Stimulated activated CD4-positive, alpha-beta T cell treated with anti-CD3 and anti-CD28 coated beads, Interleukin-4, amount 100 ng/mL, for 24 hours (primary cell): ENCODE measurements at regions not wholly inside any gene's neighbourhood (a gene's known extent, or its start where the extent isn't known, plus 50 kb on each side); places are given as distances from the start of the nearest gene placed in this dataset.
A peak's percentile ranks its signal among the peaks of the same experiment; 100 is the strongest.

Experiments used
- DNase-seq: peaks from one replicate; pipeline ENCODE4 v3.0.0-alpha.2; 2020

GRCh38 chr4:111633663-111634266, 511.5 kb upstream of the FAM241A start:
- no peak for DNase-seq

DNA sequence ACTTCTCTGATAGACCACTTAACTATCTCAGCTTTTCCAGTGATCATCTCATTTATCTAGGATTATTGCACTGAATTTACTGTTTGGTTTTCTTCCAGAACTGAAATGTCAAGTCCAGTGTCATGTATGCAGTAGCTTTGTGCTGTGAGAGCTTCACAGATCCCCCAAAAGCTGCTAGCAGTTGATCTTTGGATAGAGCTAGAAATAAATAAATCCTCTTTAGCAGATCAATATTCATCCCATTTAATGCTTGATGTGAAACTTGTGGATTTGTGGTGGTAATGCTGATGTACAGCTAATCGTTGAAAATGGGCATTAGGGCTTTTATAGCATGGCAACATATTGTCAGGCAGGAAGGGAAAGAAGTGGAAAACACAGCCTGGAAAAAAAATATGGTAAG, 509.6 kb upstream of the FAM241A start:
- DNase-seq, result no peak

DNA sequence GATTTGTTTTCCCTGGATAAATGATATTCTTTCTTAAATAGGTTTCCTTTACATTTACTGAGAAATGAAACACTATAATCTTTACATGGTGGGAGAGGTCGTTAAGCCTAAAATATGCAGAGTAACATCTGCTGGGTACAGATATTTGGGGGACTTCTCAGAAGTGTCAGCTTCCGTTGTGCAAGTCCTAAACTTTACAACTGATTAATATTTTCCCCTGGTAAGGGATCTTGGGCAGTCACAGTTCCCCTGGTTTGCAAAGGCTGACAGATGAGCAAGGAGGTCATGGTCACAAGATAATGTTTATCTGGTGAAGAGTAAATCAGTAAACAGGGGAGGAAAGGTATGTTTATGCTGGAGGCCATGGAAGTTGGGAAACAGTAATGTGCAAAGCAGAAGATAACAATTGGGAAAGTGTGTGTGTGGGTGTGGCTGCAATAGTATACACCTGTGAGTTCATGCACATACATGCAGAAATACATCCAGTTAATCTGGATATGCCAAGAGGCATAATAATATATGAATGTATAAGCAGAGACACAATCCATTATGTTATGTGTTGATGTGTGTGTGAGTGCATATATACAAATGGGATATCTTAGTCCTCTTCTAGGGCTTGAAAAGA, 508.2 kb upstream of the FAM241A start:
- no peak for DNase-seq

DNA sequence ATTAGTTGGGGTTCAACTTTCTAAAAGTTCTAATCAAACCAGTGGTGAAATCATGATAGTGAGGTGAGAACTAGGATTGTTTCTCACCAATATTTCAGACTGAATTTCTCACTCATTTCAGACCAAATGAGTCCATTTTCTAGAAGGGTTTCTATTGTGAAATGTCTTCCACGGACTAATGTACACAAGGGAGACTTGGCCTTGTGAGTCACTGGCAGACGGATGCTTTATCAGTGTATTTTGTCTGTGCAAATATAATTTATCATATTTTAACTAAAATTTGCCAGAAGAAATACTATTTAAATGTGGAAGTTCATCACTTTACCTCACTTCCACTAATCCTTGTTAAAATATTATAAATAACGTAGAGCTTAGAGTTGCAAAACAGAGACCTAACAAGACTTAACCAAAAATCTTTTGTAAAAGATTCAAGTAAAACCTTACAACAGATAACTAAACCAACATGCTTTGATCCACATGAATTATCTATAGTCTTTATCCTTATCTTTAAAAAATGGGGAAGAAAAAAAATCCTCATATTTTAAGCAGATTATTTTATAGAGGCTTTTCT, 506.0 kb upstream of the FAM241A start:
- DNase-seq, result no peak

- DNase-seq, result no peak
Measured at GRCh38 chr4:111639876-111640275, 505.4 kb upstream of the FAM241A start.

- peak; percentile 4 for DNase-seq
Measured at GRCh38 chr4:111641813-111642579, 503.3 kb upstream of the FAM241A start.

DNA sequence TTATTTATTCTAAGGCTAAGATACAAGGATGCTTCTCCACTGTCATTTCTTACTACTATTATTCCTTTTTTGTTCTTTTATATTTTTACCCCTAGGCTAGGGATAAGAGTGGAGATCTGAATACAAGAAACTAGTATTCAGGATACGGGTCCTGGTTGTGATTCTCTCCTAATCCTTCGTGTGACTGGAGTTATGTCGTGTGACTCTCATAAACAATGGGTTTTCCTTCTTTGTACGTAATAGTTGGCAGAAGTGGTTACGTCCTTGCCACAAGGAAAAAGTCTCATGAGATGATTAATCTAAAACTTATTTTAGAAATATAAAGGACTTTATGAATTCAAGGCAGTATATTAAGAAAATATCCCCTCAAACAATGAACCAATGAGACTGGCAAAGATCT, 497.2 kb upstream of the FAM241A start:
- DNase-seq, result no peak

DNA sequence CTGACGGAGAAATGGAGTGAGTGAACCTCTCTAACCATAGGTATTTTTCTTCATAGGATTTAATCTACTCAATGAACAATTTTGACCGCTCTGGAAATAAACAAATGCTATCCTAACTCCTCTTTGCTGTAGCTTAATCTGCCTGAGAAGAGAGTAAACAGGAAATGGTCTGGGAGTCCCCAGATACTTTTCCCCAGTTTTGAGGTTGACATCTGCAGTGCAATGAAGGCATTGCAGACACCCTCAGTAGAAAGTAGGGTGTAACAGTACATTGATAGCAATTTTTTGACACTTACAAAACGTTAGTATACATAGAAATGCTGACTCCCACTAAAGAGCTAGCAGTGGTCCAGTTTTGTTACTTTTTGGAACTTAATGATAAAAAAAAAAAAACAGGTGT, 495.9 kb upstream of the FAM241A start:
- no peak for DNase-seq

- no peak for DNase-seq
Measured at GRCh38 chr4:111650146-111650545, 495.1 kb upstream of the FAM241A start.

DNA sequence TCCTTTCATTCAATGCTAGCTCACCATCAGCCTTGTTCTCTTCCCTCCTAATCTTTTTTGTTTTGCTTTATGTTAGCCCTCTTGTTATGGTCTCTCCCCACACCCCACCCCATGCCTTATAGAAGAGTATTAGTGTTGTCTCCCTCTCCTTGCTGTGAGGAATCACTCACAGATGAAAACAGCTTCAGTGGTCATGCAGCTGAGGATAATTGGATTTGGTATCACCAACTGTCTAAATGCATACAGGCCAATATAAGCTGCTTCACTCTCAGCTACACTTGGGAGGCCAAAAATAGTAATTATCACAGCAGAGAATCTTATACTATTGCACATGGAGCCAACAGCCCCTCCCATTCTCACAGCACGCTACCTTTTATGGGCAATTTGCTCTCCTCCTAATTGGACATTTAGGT, 494.6 kb upstream of the FAM241A start:
- no peak for DNase-seq

- DNase-seq, result no peak
Measured at GRCh38 chr4:111652236-111652635, 493.0 kb upstream of the FAM241A start.

- DNase-seq, result no peak
Measured at GRCh38 chr4:111652986-111653385, 492.3 kb upstream of the FAM241A start.

DNA sequence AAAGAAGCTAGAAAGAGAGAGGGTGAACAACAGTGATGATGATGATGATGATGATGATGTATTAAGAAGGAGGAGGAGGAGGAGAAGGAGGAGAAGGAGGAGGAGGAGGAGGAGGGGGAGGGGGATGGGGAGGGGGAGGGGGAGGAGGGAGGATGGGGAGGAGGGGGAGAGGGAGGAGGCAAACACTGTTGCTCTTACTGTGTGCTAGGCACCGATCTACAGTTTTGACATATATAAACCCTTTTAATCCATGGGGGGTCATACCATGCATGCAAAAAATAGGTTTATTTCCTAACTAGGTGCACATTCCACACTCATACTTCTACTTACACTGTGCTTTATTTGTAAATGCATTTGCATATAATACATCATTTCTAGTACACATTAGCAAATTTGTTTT, 482.8 kb upstream of the FAM241A start:
- no peak for DNase-seq

GRCh38 chr4:111664308-111664945, 480.8 kb upstream of the FAM241A start:
- DNase-seq, result no peak

DNA sequence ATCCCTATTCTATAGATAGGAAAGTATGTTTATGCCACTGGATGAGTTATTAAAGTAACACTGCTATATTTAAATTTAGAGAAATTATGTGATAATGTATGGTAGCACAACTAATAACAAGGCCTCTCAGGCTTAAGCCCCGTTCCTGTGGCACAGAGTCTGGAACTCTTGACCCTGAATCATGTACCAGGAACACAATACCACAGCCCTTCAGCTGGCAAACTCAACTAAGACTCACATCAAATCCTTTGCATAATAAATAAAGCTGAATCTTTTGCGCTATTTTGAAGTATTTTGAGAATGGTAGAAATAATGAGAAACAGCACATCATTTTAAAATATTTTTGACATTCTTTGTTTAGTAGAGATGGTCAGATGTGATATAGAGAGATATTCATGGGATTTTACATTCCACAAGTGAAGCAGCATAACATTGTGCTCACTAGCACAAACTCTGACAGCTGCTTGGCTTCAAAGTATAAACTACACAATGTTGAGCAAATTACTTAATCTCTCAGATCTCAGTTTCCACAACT, 478.4 kb upstream of the FAM241A start:
- DNase-seq, result no peak

DNA sequence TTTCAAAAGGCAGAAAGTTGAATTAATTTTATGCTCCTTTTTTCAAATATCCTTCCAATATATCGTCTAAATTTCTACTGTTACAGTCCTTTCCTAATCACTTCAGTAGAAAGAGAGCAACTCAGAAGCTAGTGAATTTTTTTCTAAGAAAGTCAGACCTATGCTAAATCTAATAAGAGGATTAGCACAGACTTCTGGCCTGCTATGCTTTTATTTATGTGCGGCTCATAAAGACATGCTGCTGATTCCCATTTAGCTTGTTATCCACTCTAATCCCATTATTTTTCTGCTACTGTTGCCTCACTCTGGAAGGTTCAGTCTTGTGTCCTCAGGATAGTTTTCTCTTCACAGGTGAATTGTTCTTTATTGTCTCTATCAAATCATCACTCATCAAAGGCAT, 473.5 kb upstream of the FAM241A start:
- no peak for DNase-seq

DNA sequence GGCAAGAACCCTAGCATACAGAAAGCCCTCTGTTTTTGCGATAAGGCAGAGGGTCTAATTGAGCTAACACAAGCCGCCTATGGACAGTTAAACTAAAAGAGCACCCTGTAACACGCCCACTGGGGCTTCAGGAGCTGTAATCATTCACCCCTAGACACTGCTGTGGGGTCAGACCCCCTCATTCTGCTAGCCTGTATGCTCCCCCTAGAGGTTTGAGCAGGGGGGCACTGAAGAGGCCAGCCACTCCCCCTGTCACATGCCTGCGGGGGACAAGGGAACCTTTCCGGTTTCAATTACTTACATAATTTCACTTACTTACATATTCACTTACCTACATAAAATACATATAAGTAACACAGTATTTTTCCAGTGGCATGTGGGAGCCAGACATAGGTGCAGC, 469.5 kb upstream of the FAM241A start:
- DNase-seq, result no peak

- no peak for DNase-seq
Measured at GRCh38 chr4:111676533-111676932, 468.7 kb upstream of the FAM241A start.

DNA sequence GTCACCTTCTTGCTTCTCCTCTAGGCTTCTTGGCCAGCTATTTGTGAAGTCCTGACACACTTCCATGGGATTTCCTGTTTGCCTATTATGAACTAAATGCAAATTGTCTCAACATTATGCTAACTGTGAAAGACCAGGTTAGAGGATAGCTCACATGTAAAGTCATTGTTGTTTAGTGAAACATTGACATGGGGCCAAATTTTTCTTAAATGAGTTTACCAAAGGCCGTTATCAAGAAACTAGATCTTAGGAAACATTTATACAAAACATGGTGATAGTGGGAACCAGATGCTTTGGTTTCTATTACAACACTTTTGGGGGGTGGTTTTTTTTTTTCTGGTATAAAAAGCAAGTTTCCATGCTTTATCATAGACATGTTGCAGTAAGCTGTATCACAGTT, 466.8 kb upstream of the FAM241A start:
- DNase-seq, result no peak

GRCh38 chr4:111678908-111679307, 466.3 kb upstream of the FAM241A start:
- DNase-seq, result no peak

DNA sequence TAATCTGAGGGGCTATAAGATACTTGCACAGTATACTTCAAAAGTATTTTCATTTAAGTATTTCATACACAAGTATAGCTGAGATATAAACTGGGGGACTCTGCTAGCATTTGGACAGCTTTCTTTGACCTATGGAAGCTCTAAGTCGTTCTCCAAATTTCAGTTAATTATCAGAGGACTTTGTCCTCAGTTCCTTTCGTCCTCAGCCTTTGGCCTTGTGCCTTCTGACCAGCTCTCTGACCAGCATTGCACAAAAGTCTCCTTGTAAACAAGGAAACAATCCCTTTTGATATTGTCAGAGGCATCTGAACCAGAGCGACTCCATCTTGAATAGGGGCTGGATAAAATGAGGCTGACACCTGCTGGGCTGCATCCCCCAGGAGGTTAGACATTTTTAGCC, 464.0 kb upstream of the FAM241A start:
- DNase-seq, result no peak

DNA sequence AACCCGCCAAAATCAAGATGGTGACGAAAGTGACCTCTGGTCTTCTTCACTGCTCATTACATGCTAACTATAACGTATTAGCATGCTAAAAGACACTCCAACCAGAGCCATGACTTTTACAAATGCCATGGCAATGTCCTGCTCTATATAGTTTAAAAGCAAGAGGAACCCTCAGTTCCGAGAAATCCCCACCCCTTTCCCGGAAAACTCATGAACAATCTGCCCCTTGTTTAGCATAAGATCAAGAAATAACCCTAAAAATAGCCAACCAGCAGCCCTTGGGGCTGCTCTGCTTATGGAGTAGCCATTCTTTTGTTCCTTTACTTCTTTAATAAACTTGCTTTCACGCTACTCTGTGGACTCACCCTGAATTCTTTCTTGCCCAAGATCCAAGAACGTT, 463.5 kb upstream of the FAM241A start:
- no peak for DNase-seq

GRCh38 chr4:111685205-111685604, 460.0 kb upstream of the FAM241A start:
- DNase-seq, result no peak
